Endothelial cell of umbilical vein (primary cell): ENCODE measurements at regions not wholly inside any gene's neighbourhood (a gene's known extent, or its start where the extent isn't known, plus 50 kb on each side); places are given as distances from the start of the nearest gene placed in this dataset.

ENCODE experiments used
- BruUV-seq: library from RNA; stranded (reverse); fragments of 400-500 nt; replicated peaks from 2 replicates; lab custom pipeline; 2021; lab: Mats Ljungman, UMichigan
- CTCF ChIA-PET: fragments of 300-600, 350-600 bp; sonication (Branson Sonifier 250); formaldehyde crosslinking; loops from one replicate; lab custom pipeline; 2021; ENCODE audit warnings: antibody characterized with exemption, inconsistent platforms; lab: Charles Lee
- POLR2A ChIA-PET: fragments of 300-600, 350-600 bp; sonication (Branson Sonifier 250); formaldehyde crosslinking; loops from one replicate; lab custom pipeline; 2021; ENCODE audit warnings: antibody characterized with exemption, inconsistent platforms; lab: Charles Lee
- DNase-seq: peaks from one replicate; pipeline ENCODE4 v3.0.0-alpha.2; 2011; ENCODE audit warnings: low read depth, low spot score
- FAIRE-seq: peaks from 2 replicates; lab custom pipeline; 2011; peaks lifted over from hg19 to GRCh38; lab: Jason Lieb, UNC
- H2AFZ ChIP-seq: 2 replicates; pipeline ENCODE4 v1.6.0; 2012; ENCODE audit warnings: low read depth, low read length, control low read depth, inconsistent platforms
- H3K27ac ChIP-seq: 2 replicates; pipeline ENCODE4 v1.5.1; 2011; ENCODE audit warnings: low read depth, mild to moderate bottlenecking, control low read depth, low read length, moderate library complexity; ENCODE audit not compliant: insufficient read depth
- H3K27me3 ChIP-seq, 2 experiments: 2 replicates each; pipeline versions ENCODE4 v1.6.0 to v1.6.1; 2011; ENCODE audit warnings: low read length in 2 of 2, mixed read lengths in 1 of 2; ENCODE audit not compliant: control insufficient read depth in 2 of 2, insufficient read depth in 2 of 2
- H3K36me3 ChIP-seq, 2 experiments: 2 replicates in 1 of 2; 3 replicates in 1 of 2; pipeline ENCODE4 v1.5.1; 2011; ENCODE audit warnings: low read length in 2 of 2, mild to moderate bottlenecking in 1 of 2, moderate library complexity in 1 of 2; ENCODE audit not compliant: control insufficient read depth in 2 of 2, insufficient read depth in 2 of 2; ENCODE audit errors: extremely low read depth in 1 of 2
- H3K4me1 ChIP-seq: 3 replicates; pipeline ENCODE4 v1.5.1; 2011; ENCODE audit warnings: mild to moderate bottlenecking, low read length; ENCODE audit not compliant: control insufficient read depth, insufficient read depth; ENCODE audit errors: extremely low read depth
- H3K4me2 ChIP-seq: 2 replicates; pipeline ENCODE4 v1.6.1; 2011; ENCODE audit warnings: low read length, control low read depth, mixed read lengths; ENCODE audit not compliant: insufficient read depth
- H3K4me3 ChIP-seq, 3 experiments: fragments of 200-600 bp in 1 of 3; sonication (generic), shearing (Covaris generic) in 1 of 3; replicated peaks in 1 of 3; 2 replicates each; pipeline ENCODE4 v1.5.1; 2011 to 2016; ENCODE audit warnings: control low read depth in 3 of 3, low read length in 3 of 3, mild to moderate bottlenecking in 2 of 3, inconsistent platforms in 1 of 3, low read depth in 1 of 3, moderate library complexity in 1 of 3; ENCODE audit not compliant: insufficient read depth in 1 of 3
- H3K79me2 ChIP-seq: 2 replicates; pipeline ENCODE4 v1.6.0; 2012; ENCODE audit warnings: low read length, inconsistent platforms; ENCODE audit not compliant: control insufficient read depth, insufficient read depth
- H3K9ac ChIP-seq: replicated peaks from 2 replicates; pipeline ENCODE3; 2011; ENCODE audit warnings: low read length, control low read depth; ENCODE audit not compliant: insufficient read depth; ENCODE audit errors: extremely low read depth
- H3K9me1 ChIP-seq: replicated peaks from 3 replicates; pipeline ENCODE4 v1.6.0; 2011; ENCODE audit warnings: mild to moderate bottlenecking, low read length; ENCODE audit not compliant: control insufficient read depth, insufficient read depth; ENCODE audit errors: extremely low read depth
- H3K9me3 ChIP-seq: replicated peaks from 2 replicates; pipeline ENCODE4 v1.5.1; 2012; ENCODE audit warnings: low read length, inconsistent platforms; ENCODE audit not compliant: control insufficient read depth, insufficient read depth
- H4K20me1 ChIP-seq: replicated peaks from 2 replicates; pipeline ENCODE3; 2011; ENCODE audit warnings: mild to moderate bottlenecking, low read length; ENCODE audit not compliant: control insufficient read depth, insufficient read depth; ENCODE audit errors: extremely low read depth
- EZH2 ChIP-seq: IDR thresholded peaks from 2 replicates; pipeline ENCODE4 v1.6.1; 2012; ENCODE audit warnings: borderline replicate concordance, low read depth, mild to moderate bottlenecking, moderate library complexity, low read length, inconsistent platforms; ENCODE audit not compliant: severe bottlenecking
- FOS ChIP-seq: IDR thresholded peaks from 2 replicates; pipeline ENCODE4 v1.6.1; 2011; ENCODE audit warnings: mild to moderate bottlenecking, low read length, moderate library complexity, borderline replicate concordance; ENCODE audit not compliant: insufficient read depth
- GATA2 ChIP-seq: IDR thresholded peaks from 2 replicates; pipeline ENCODE4 v1.7.0; 2011; ENCODE audit warnings: low read depth, mild to moderate bottlenecking, moderate library complexity, mixed read lengths, low read length; ENCODE audit not compliant: insufficient read length, insufficient read depth
- JUN ChIP-seq: IDR thresholded peaks from 2 replicates; pipeline ENCODE4 v1.6.1; 2011; ENCODE audit warnings: borderline replicate concordance, low read depth; ENCODE audit not compliant: insufficient read length, insufficient read depth
- MYC ChIP-seq: IDR thresholded peaks from one replicate; pipeline ENCODE4 v1.6.1; 2011; ENCODE audit warnings: mild to moderate bottlenecking, low read depth, low read length
- POLR2A ChIP-seq: IDR thresholded peaks from 2 replicates; pipeline ENCODE4 v1.6.1; 2012; ENCODE audit warnings: low read depth, mild to moderate bottlenecking, control low read depth, low read length
- POLR2AphosphoS5 ChIP-seq: IDR thresholded peaks from 2 replicates; pipeline ENCODE4 v1.6.1; 2012; ENCODE audit warnings: low read depth, mild to moderate bottlenecking, control low read depth, low read length, moderate library complexity; ENCODE audit not compliant: insufficient read depth
- dilution Hi-C: fragments of 300-500 bp; cut with MboI; formaldehyde crosslinking; loops from one replicate; pipeline ENCODE4 v1.15.0; 2019; ENCODE audit warnings: low sequenced_read_pairs; ENCODE audit not compliant: extremely low pct_ligation_motif_present
- intact Hi-C: fragments of 100-400 bp; cut with micrococcal nuclease; formaldehyde crosslinking; loops from one replicate; pipeline ENCODE4 v1.10.0; 2022
- TF ChIP-seq, protein P1 (sequence below): IDR thresholded peaks from 2 replicates; pipeline ENCODE4 v1.6.1; 2011; ENCODE audit not compliant: insufficient read depth, insufficient read length
- TF ChIP-seq, protein P2 (sequence below), 2 donors: IDR thresholded peaks; 1 replicate in 1 of 2; 2 replicates in 1 of 2; pipeline ENCODE4 v1.5.1; 2011; ENCODE audit warnings: low read length in 2 of 2, mild to moderate bottlenecking in 2 of 2, moderate library complexity in 2 of 2, control low read depth in 1 of 2, inconsistent platforms in 1 of 2, low read depth in 1 of 2; ENCODE audit not compliant: insufficient read depth in 1 of 2; ENCODE audit errors: extremely low read depth in 1 of 2

DNA sequence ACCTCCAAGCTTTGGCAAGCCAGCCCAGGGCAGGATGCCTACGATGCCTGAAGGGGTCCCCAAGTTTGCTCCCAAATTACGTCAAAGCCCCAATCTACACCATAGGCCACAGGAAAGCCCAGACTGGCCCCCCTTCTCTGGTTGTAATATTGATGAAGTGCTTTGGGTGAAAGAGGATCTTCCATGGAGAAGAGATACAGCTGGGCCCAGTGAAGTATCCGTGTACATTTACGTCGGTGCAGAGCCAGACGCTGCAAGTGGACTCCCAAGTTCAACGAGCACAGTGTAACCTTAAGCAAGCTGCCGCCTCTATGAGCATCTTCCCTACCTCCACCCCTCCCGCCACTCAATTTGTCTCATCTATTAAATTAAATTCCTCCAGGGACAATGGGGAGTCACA, 100.1 kb upstream of the TPM1 start:
- Histone ChIP-seq H3K9me1 (no peaks in the 10 kb centered on the region), H3K36me3 (no peaks in the 10 kb centered on the region), H3K4me3 (no peak overlapping the region), H2AFZ (no peak overlapping the region), H3K9me3 (no peaks in the 10 kb centered on the region), H3K4me1 (no peaks in the 10 kb centered on the region), H3K79me2 (no peaks in the 10 kb centered on the region), H3K27me3 (peaks cover 0 to 4% of the 10 kb centered on the region in 2 experiments), H4K20me1 (no peaks in the 10 kb centered on the region), H3K9ac (no peak overlapping the region), H3K27ac (no peak overlapping the region), H3K4me2 (no peak overlapping the region)
- FAIRE-seq (no peak), DNase-seq (no peak)
- POLR2A ChIA-PET = no interaction called here
- BruUV-seq = no TSS peak
- dilution Hi-C loops = no loop called here
- TF ChIP-seq POLR2A (no peak), JUN (no peak), POLR2AphosphoS5 (no peak), FOS (no peak), EZH2 (no peak), GATA2 (no peak), MYC (no peak)
- TF ChIP-seq, protein P1, sequence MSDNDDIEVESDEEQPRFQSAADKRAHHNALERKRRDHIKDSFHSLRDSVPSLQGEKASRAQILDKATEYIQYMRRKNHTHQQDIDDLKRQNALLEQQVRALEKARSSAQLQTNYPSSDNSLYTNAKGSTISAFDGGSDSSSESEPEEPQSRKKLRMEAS = no peak
- TF ChIP-seq, protein P2, sequence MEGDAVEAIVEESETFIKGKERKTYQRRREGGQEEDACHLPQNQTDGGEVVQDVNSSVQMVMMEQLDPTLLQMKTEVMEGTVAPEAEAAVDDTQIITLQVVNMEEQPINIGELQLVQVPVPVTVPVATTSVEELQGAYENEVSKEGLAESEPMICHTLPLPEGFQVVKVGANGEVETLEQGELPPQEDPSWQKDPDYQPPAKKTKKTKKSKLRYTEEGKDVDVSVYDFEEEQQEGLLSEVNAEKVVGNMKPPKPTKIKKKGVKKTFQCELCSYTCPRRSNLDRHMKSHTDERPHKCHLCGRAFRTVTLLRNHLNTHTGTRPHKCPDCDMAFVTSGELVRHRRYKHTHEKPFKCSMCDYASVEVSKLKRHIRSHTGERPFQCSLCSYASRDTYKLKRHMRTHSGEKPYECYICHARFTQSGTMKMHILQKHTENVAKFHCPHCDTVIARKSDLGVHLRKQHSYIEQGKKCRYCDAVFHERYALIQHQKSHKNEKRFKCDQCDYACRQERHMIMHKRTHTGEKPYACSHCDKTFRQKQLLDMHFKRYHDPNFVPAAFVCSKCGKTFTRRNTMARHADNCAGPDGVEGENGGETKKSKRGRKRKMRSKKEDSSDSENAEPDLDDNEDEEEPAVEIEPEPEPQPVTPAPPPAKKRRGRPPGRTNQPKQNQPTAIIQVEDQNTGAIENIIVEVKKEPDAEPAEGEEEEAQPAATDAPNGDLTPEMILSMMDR (IDR thresholded peaks at IDR 0.05; ENCODE audit: extremely low read depth in 1 of 2, insufficient read depth in 1 of 2, low read depth in 1 of 2, low read length in 2 of 2) = no peak
- intact Hi-C loops = no loop called here
- CTCF ChIA-PET = no interaction called here
